Thyroid gland (tissue), 4 donors: ENCODE measurements at regions not wholly inside any gene's neighbourhood (a gene's known extent, or its start where the extent isn't known, plus 50 kb on each side); places are given as distances from the start of the nearest gene placed in this dataset.

Experiments used
- POLR2A ChIP-seq, 2 donors: fragments of 450-650 bp; IDR thresholded peaks; one replicate each; pipeline ENCODE4 v1.6.1; 2017; ENCODE audit warnings: antibody characterized with exemption in 2 of 2, mild to moderate bottlenecking in 2 of 2, moderate library complexity in 1 of 2
- TF ChIP-seq, protein P1 (sequence below), 6 experiments: fragments of 200-600 bp in 3 of 6; fragments of 450-650 bp in 3 of 6; sonication (generic) in 3 of 6; IDR thresholded peaks; one replicate each; pipeline ENCODE4 v1.5.1; 2016 to 2019; ENCODE audit warnings: antibody characterized with exemption in 6 of 6, mild to moderate bottlenecking in 2 of 6, inconsistent platforms in 1 of 6, moderate library complexity in 1 of 6

DNA sequence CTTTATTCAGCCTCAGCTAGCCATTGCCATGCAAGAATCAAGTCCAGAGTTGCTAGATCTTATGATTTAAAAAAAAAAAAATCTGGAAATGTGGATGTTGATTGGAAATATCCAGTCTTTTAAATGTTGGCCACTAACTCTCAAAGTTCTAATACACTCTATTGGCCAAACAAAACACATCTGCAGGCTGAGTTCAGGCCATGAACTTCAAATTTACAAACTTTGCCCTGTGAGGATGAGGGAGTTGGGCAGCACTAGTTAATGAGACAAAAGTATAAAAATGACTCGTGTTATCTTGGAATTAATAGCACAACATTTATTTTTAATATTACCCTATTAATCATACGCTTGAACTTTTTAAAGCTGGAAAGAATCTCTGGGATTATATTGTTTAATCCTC is 432.3 kb downstream of the PLPP3 start:
- TF ChIP-seq, protein P1, sequence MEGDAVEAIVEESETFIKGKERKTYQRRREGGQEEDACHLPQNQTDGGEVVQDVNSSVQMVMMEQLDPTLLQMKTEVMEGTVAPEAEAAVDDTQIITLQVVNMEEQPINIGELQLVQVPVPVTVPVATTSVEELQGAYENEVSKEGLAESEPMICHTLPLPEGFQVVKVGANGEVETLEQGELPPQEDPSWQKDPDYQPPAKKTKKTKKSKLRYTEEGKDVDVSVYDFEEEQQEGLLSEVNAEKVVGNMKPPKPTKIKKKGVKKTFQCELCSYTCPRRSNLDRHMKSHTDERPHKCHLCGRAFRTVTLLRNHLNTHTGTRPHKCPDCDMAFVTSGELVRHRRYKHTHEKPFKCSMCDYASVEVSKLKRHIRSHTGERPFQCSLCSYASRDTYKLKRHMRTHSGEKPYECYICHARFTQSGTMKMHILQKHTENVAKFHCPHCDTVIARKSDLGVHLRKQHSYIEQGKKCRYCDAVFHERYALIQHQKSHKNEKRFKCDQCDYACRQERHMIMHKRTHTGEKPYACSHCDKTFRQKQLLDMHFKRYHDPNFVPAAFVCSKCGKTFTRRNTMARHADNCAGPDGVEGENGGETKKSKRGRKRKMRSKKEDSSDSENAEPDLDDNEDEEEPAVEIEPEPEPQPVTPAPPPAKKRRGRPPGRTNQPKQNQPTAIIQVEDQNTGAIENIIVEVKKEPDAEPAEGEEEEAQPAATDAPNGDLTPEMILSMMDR (IDR thresholded peaks at IDR 0.05): no peak
- no peak for TF ChIP-seq POLR2A (IDR thresholded peaks at IDR 0.05)
